ENCODE measurements at regions not wholly inside any gene's neighbourhood (a gene's known extent, or its start where the extent isn't known, plus 50 kb on each side); places are given as distances from the start of the nearest gene placed in this dataset.

GRCh38 chr6:95357380-95358020 lies 219.8 kb upstream of the MANEA start:
- H2AFZ ChIP-seq (replicated peaks; ENCODE audit: low read length, poor library complexity), result no peak overlapping the region
- BruUV-seq (replicated peaks), result no TSS peak
- no peak overlapping the region for H3K4me3 ChIP-seq (ENCODE audit: insufficient read depth, low read depth, low read length)
- H3K27ac ChIP-seq (ENCODE audit: insufficient read depth, low read length), result no peak overlapping the region
- no peaks in the 10 kb centered on the region for H3K4me1 ChIP-seq (ENCODE audit: control insufficient read depth, insufficient read depth, low read length)
- H3K4ac ChIP-seq (ENCODE audit: low read depth, low read length), result no peak overlapping the region
- dilution Hi-C loops (cut with HindIII; ENCODE audit: low sequenced_read_pairs, unreplicated experiment) (no loop called here), intact Hi-C loops (cut with micrococcal nuclease) (no loop called here), in situ Hi-C loops (cut with MboI; ENCODE audit: low sequenced_read_pairs) (loop anchor here (25.0 kb wide), 1 partner anchor 1705 kb away; no protein-coding TSS in a partner anchor)
- H3K14ac ChIP-seq (replicated peaks; ENCODE audit: low read depth, low read length), result no peak overlapping the region
- H4K8ac ChIP-seq (ENCODE audit: low read depth in 2 of 2, low read length in 2 of 2), result no peak overlapping the region
- H2AK5ac ChIP-seq (ENCODE audit: low read depth, low read length), result no peak overlapping the region
- DNase-seq (no peak), ATAC-seq (ENCODE audit: low read depth) (no peak)
- H4K91ac ChIP-seq (ENCODE audit: insufficient read depth, low read depth, low read length), result no peak overlapping the region
- no peak overlapping the region for H3K4me2 ChIP-seq (ENCODE audit: low read depth, low read length)
- no peaks in the 10 kb centered on the region for H4K20me1 ChIP-seq (ENCODE audit: insufficient read depth, low read length)
- H3K18ac ChIP-seq (ENCODE audit: low read depth, low read length), result no peak overlapping the region
- no peaks in the 10 kb centered on the region for H3K27me3 ChIP-seq (ENCODE audit: control insufficient read depth, insufficient read depth, low read length)
- ChIA-PET POLR2A (ENCODE audit: unreplicated experiment) (no interaction called here), CTCF (no interaction called here)
- WGBS, 2 experiments (ENCODE audit: extremely low coverage in 2 of 2, insufficient read length in 1 of 2), result no CpG with 5 or more reads among the region's 4 CpGs
- H2BK120ac ChIP-seq (ENCODE audit: low read depth, low read length), result no peak overlapping the region
- H2BK5ac ChIP-seq (ENCODE audit: low read depth, low read length, poor library complexity, severe bottlenecking), result no peak overlapping the region
- no peaks in the 10 kb centered on the region for H3K9me1 ChIP-seq (ENCODE audit: insufficient read depth, low read length)
- no peak overlapping the region for H4K5ac ChIP-seq (ENCODE audit: low read depth, low read length)
- H3K79me1 ChIP-seq (ENCODE audit: low read depth in 1 of 2, low read length in 2 of 2), result no peaks in the 10 kb centered on the region
- no peaks in the 10 kb centered on the region for H3K9me3 ChIP-seq (ENCODE audit: control insufficient read depth, insufficient read depth, low read length)
- H3K9ac ChIP-seq (ENCODE audit: low read depth, low read length), result no peak overlapping the region
- H2BK15ac ChIP-seq (ENCODE audit: low read depth, low read length), result no peak overlapping the region
- TF ChIP-seq MAFK (IDR thresholded peaks at IDR 0.05; ENCODE audit: low read depth, low read length), result no peak
- no peak for TF ChIP-seq POLR2A (IDR thresholded peaks at IDR 0.05; ENCODE audit: low read depth, low read length)
- no peak for TF ChIP-seq MAZ (IDR thresholded peaks at IDR 0.05; ENCODE audit: borderline replicate concordance, low read depth, low read length)
- TF ChIP-seq BHLHE40 (IDR thresholded peaks at IDR 0.05; ENCODE audit: low read depth, low read length), result no peak
- TF ChIP-seq CHD1 (IDR thresholded peaks at IDR 0.05; ENCODE audit: low read depth, low read length), result no peak
- TF ChIP-seq CTCF (conservative IDR thresholded peaks at IDR 0.05; ENCODE audit: low read depth, low read length), result no peak
- TF ChIP-seq RCOR1 (IDR thresholded peaks at IDR 0.05; ENCODE audit: insufficient replicate concordance, low read length), result no peak
- H3K36me3 ChIP-seq (ENCODE audit: control insufficient read depth, insufficient read depth, low read length), result no peaks in the 10 kb centered on the region
- H3K56ac ChIP-seq (ENCODE audit: extremely low read depth, insufficient read depth, low read length), result no peak overlapping the region
- H3K23ac ChIP-seq (ENCODE audit: low read depth, low read length), result no peak overlapping the region
- no peak overlapping the region for H2BK20ac ChIP-seq (ENCODE audit: low read depth, low read length)
- H2AK9ac ChIP-seq (replicated peaks; ENCODE audit: low read depth, low read length, poor library complexity), result no peak overlapping the region

Data from IMR-90 (cell line).